Astrocyte of the cerebellum (primary cell): ENCODE measurements at regions not wholly inside any gene's neighbourhood (a gene's known extent, or its start where the extent isn't known, plus 50 kb on each side); places are given as distances from the start of the nearest gene placed in this dataset.

Experiments used
- DNase-seq: peaks from one replicate; pipeline ENCODE4 v3.0.0-alpha.2; 2011; ENCODE audit warnings: low read depth
- H3K4me3 ChIP-seq: 2 replicates; pipeline ENCODE4 v1.5.1; 2011; ENCODE audit warnings: mild to moderate bottlenecking, low read depth, low read length, moderate library complexity
- CTCF ChIP-seq: IDR thresholded peaks from 2 replicates; pipeline ENCODE4 v1.5.1; 2012; ENCODE audit warnings: low read length, low read depth, moderate library complexity, mild to moderate bottlenecking; ENCODE audit errors: missing control alignments
- in situ Hi-C: cut with HindIII; loops from 2 replicates; pipeline ENCODE4 v1.10.0; 2017; ENCODE audit warnings: low sequenced_read_pairs

- in situ Hi-C loops: no loop called here
- H3K4me3 ChIP-seq: no peak overlapping the region
- DNase-seq: no peak
- TF ChIP-seq CTCF: no peak
Observed at GRCh38 chr20:57002066-57002570, 264.3 kb downstream of the BMP7 start.

- TF ChIP-seq CTCF: no peak
- H3K4me3 ChIP-seq: no peak overlapping the region
- in situ Hi-C loops: no loop called here
- DNase-seq: no peak
Observed at GRCh38 chr20:57003012-57003411, 263.4 kb downstream of the BMP7 start.

- TF ChIP-seq CTCF: no peak
- H3K4me3 ChIP-seq: no peak overlapping the region
- in situ Hi-C loops: no loop called here
- DNase-seq: no peak
Observed at GRCh38 chr20:57004416-57004815, 262.0 kb downstream of the BMP7 start.

GRCh38 chr20:57004951-57005933, 261.2 kb downstream of the BMP7 start:
- in situ Hi-C loops: no loop called here
- H3K4me3 ChIP-seq: no peak overlapping the region
- DNase-seq: no peak
- no peak for TF ChIP-seq CTCF

- in situ Hi-C loops: no loop called here
Observed at GRCh38 chr20:57006411-57007170, 259.9 kb downstream of the BMP7 start.

More at GRCh38 chr20:57006411-57007170, 259.9 kb downstream of the BMP7 start:
- no peak overlapping the region for H3K4me3 ChIP-seq
- no peak for DNase-seq
- no peak for TF ChIP-seq CTCF
